HuH-7.5 (cell line): ENCODE measurements at regions not wholly inside any gene's neighbourhood (a gene's known extent, or its start where the extent isn't known, plus 50 kb on each side); places are given as distances from the start of the nearest gene placed in this dataset.
A peak's percentile ranks its signal among the peaks of the same experiment; 100 is the strongest.
"Not testable (repeated sequence)": the region's sequence is repeated elsewhere in the genome, so short reads cannot be mapped to it uniquely, and the experiment has no call there.

Experiments used
- DNase-seq: peaks from one replicate; pipeline ENCODE4 v3.0.0; 2011; ENCODE audit warnings: low spot score

DNA sequence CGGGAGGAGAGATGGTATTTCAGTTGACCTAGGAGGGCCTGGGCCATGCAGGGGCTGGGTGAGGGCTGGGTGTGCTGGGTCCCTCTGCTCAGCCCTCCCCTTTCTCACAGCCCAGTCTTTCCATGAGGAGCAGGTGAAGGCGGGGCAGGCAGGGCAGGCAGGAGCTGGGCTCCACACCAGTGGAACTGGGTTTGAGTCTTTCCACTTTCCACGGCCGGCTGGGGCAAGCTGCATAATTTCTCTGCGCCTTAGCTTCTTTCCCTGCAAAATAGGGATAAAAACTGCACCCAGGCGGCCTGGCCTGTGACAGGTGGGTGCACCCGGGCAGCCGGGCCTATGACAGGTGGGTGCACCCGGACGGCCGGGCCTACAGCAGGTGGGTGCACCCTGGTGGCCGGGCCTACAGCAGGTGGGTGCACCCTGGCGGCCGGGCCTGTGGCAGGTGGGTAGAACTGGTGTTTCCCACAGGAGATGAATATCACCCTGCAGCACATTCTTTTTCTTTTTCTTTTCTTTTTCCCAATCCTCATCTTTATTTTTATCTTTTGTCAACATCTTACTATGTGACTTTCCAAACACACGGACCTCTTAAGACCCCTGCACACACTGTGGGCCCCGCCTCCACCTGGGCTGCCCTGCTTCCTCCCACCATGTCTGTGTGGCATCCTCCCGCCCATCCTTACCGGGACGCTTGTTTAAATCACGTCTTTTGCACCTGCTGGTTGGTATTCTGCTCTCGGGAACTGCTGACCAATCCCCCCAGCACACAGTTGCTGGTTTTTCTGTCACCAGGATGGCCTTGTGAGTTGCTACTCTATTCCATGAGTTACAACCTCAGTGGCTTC lies 111.3 kb downstream of the NPIPB11 start:
- DNase-seq = not testable (repeated sequence)

DNA sequence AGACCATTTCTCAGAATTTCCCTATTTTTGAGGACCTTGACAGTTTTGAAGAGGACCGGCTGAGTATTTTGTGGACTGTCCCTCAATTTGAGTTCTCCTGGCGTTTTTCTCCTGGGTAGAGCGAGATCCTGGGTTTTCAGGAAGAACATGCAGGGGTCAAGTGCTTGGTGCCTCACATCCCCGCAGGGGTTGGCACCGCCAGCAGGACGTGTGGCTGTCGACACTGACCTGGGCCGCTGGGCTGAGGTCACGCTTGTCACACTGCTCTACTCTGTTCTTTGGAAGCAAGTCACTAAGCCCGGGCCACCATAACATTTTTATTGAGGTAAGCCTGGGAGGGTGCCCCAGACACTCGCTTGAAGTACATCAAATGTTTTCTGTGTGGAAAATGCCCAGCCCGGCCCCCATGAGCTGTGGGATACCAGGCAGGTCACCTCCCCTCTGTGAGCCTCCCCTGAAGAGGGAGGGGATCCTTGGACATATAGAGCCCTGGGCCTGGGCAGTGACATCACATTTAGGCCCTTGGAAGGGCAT lies 112.0 kb downstream of the NPIPB11 start:
- not testable (repeated sequence) for DNase-seq

DNA sequence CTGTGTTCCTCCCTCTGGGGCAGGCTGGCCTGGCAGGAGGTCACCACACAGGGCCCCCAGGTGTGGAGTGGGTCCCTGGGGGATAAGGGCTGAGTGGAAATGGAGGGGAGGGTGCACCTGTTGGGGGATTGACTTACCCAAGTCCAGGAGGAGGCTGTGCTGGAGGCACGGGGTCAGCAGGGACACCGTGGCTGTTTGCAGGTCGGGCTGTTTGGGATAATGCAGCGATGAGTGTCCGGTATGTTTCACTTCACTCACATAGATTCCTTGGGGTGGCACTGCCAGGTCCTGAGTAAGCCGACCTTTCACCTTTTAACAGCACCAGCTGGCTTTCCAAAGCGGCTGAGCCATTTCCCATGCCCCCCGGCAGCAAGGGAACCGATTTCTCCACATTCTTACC lies 113.0 kb downstream of the NPIPB11 start:
- not testable (repeated sequence) for DNase-seq

DNA sequence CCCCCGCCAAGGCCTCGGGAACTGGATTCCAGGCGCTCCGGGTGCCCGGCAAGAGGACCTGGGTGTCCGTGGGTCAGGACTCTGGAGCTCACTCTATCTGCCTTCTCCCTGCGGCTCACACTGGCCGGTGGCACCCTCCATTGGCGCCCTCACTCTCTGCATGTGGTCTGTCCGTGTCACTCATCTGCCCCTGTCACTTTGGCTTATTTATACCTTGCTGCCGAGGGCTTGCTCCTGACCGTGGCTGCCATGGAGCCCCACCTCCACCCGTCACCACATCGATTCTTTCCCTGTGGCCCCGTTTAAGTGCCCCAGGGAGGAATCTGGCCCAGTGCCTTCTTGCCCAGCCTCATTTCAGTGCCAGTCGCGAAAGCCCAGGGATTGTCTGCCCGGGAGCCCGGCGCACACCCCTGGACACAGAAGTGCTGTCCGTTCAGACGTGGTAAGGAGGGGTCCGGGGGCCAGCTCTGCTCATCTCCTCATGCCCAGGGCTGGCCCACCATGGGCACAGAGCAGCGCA lies 113.5 kb downstream of the NPIPB11 start:
- not testable (repeated sequence) for DNase-seq

DNA sequence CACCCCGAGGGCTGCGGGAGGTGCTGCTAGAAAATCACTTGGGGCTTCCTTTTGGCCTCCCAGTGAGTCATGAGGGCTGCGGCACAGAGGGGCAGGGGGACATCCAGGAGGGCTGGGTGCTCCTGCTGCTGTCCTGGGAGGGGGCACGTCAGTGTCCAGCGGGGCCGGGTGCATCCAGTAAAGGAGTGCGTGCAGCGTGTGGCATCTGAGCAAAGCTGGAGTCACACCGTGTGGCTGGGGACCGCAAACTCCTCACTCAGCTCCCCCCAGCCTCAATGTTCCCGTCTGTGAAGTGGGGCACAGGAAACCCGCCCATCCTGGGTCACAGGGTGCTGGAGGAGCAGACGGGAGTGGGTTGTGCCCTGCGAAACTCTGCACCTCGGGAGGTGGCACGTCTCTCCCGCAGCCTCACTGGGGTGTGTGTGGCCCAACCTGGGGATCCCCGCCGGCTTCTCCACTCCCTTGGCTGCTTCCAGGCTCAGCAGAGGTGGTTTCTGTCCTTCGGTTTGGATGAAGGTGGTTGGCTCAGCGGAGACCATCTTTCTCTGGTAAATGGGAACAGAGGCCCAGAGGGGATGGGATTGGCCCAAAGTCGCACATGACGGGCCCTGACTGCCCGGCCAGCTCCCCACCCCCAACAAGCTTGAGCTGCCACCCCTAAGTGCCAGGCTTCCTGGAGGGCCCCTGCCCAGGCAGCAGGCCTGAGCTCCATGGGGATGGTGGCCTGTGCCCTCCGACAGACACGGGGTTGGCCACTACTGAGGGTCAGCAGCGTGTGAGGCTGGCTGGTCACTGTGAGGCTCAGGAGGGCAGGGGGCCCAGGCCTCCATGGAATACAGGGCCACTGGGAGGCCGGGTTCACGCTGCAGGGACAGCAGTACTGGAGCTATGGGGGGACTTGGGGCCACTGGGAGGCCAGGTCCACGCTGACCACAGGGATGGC lies 114.9 kb downstream of the NPIPB11 start:
- not testable (repeated sequence) for DNase-seq

DNA sequence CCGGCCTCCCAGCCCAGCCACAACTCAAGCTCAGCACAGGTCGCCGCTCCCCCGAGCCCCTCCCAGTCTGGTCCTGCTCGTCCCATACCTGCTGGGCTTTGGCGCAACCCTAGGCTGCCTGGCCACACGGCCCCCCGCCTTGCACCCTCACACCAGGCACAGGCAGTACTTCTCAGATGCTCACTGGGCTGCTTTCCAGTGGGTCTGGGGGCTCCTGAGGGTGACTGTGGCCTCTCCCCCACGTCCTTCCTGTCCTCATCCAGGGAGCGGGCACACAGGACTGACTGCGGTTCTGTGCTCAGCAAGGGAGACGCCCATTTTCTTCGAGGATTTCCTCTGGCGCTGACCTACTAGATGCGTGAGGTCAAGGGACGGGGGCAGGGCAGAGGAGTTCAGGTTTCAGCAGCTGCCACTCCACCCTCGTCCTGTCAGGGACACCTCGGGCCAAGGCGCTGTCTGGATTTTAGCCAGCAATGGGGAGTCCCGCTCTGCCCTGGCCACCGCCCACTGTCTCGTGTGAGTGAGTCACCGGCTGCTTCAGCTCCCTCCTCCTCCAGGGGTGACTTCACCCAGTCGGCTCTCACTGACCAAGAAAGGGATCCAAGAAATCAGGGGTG lies 115.8 kb downstream of the NPIPB11 start:
- DNase-seq = peak; percentile 29

DNA sequence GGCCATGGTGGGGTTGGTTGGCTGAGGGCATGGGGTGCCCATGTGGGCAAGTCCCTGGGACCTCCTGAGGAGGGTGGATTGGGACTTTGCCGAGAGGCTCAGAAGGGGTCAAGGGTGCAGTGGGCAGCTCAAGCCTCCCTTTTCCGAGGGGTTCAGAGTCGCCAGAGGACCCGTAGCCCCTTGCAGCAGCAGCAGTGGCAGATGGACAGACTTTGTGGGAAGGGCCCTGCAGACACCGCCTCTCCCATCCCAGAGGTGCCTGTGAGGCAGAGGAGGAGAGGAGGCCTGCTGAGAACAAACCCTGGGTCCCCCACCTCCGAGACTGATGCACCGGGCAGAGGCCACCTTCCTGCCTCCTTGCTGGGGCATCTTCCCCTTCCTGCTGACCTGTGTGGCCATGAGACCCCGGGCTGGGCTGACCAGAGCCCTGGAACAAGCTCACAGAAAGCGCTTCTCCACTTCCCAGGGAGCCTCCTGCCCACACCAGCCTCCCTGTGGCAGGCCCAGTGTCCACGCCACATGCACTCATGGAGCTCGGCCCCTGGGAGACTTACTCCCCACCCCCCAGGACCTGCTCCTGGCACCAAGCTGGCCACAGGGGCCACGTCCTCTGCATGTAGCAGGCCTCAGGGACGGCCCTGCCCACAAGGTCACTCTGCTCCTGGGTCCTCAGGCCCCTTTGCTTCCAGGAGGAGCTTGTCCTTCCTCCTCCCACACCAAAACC lies 116.8 kb downstream of the NPIPB11 start:
- DNase-seq = not testable (repeated sequence)

DNA sequence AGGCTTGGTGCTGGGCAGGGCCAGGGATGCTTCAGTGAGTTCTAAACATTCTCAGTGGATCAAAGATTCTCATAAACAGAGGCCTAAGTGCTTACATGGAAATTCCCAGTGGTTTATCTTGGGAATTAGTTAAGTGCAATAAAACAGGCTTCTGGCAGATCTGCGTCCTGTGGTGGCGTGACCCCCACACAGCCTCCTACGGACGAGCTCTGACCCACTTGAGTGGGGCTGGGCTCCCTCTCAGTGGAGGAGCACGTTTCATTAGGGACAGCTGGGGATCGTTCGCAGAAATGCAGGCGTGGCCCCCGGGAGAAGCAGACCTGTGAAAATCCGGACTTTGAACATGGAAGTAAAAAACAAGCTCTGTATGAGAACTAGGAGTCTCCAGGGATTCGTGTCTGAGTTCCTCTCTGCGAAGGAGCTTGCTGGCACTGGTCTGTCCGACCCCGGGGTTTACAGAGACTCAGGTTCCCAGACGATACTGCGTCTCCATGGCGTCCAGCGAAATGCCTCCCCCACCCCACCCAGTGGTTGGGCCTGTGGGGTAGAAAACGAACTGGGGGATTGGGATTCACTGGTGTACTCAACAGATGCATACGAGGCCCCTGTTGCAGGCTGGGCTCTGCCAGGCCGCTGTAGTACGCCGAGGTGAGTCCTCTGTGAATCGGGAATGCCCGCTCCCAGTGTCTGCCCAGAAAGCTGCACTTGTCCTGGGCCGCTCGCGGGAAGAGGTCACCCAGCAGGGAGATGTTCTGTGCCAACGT lies 117.6 kb downstream of the NPIPB11 start:
- DNase-seq = not testable (repeated sequence)

DNA sequence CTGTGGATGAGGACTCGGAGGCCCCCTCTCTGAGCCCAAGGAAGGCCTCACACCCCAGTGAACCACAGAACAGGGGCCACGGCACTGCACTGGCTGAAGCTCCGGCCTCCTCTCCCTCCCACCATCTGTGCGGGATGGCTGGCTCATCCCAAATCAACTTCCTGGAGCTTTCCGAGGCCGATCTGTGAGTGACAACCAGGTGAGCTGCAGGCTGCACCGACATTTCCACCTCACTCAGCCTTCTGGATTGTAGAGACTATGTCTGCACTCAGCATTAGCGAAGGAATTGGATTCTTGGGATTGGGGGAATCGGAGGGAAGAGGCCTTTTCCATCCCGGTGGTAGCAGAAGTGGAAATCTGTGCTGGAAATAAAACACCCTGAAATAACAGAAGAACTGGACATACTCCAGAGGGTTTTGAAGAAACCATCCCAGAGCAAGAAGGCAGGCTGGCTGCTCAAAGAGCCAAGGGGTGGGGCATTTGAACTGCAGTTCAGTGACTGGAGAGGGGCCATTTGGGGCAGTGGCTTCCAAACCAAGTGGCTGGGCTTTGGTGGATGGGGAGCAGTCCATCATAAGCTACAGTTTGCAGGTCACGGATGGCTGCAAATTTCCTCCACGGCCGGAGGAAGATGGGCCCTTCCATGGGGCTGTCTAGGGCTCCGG lies 118.5 kb downstream of the NPIPB11 start:
- not testable (repeated sequence) for DNase-seq

DNA sequence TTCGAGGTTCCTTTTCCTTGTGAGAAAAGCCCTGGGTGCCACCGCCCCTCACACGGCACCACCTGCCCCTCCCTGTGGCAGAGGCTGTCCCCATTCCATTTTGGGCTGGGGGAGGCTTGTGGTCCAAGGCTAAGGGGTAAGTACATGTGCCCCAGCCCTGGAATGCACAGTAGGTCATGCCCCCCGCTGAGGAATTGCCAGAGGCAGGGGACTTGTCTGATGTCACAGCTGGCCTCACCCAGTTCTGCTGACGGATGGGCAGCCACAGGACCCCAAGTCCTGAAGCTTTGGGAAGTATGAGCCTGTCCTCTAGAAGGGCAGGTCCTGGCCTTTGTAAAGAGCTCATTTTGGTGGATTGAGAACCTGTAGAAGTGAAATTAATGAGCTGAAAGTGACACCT lies 119.3 kb downstream of the NPIPB11 start:
- DNase-seq = not testable (repeated sequence)

DNA sequence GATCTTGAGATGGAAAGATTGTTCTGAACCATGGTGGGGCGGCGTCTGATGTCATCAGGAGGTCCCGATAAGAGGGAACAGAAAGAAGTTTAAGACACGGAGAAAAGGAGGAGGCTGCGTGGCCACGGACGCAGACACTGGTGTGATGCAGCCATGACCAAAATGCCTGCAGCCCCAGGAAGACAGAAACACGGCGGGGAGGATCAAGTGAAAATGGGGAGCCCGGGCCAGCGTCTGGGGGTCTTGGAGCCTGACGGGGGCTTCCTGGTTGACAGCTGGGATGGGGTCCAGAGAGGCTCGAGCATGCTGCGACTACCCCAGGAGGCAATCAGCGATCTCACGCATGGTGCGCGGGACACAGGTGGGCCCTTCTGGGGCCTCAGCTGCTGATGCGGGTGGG lies 119.7 kb downstream of the NPIPB11 start:
- DNase-seq = not testable (repeated sequence)

DNA sequence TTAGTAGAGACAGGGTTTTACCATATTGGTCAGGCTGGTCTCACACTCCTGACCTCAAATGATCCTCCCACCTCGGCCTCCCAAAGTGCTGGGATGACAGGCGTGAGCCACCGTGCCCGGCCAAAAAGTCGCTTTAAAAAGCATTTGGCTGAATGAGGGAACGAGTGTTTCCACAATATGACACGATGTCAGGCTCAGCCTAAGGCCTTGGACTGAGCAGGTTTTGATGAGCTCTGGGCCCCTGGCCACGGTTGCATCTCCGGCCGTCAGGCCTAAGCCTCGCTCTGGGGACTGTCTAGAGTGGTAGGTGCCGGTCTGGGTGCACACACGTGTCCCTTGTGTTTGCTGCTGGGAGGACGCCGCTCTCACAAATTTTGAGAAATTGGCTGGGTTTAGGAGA lies 120.3 kb downstream of the NPIPB11 start:
- DNase-seq = not testable (repeated sequence)

DNA sequence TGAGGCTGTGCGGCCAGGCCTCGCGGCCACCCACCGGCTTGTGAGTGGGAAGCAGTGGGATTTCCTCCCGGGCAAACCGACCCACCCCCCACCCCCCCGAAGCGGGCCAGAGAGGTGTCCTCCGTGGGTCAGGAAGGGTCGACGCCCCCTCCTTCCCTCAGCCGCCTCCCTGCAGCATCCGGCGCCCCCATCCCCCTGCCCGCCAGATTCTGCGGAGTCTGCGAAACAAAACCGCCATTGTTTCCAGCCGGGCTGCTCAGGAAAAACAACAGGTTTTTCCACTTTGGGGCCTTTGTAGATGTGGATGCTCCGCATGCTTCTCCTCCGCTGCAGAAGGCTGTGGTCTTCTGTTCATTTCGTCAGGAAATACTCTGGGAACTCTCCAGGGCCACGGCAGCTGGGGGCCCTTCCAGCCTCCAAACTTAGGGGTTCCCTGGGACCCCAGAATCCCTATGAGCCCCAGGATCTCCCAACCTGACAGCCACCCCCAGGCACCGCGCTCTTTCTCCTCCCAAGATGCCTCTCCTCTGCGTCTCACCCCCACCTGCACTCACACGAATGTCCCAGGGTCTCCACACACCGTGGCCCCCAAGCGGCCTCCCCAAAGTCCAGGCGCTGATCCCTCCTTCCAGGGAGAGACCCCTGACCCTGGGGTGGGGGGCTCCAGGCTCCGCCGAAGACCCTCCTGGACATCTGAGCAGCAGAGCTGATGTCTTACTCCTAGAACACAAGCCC lies 121.2 kb downstream of the NPIPB11 start:
- not testable (repeated sequence) for DNase-seq

DNA sequence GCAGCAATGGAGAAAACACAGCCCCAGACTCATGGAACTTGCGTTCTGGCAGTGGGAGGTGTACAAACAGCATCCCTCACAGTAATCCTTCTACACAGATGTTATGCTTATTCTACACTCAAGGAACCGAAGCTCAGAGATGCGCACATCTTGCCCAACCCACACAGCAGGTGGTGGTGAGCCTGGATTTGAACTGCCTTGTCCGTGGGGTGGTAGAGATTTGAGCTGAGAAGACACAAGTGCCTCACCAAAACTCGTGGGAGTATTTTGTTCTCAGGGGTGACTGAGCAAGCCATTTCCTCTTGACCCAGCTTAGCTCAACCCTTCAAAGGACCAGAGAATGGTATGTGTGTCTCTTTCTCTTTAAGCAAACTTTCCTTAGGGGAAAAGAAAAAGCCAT lies 121.8 kb downstream of the NPIPB11 start:
- not testable (repeated sequence) for DNase-seq

DNA sequence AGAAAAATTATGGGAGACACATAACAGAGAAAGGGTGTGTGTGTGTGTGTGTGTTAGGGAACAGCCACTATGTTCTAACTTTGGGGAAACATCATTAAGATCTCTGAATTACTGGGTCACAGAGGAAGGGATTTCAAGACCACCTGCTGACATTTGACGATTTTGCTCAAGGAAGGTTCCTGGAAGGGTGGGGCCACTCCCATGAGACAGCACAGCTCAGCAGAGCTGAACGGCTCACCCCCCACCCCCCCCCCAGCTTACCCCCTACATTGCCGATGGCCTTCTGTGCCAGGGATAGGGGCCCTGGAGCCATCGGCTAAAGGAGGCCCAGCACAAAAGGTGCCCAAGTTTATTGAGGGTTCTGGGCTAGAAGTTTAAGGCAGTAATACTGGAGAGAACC lies 122.4 kb downstream of the NPIPB11 start:
- DNase-seq = not testable (repeated sequence)

DNA sequence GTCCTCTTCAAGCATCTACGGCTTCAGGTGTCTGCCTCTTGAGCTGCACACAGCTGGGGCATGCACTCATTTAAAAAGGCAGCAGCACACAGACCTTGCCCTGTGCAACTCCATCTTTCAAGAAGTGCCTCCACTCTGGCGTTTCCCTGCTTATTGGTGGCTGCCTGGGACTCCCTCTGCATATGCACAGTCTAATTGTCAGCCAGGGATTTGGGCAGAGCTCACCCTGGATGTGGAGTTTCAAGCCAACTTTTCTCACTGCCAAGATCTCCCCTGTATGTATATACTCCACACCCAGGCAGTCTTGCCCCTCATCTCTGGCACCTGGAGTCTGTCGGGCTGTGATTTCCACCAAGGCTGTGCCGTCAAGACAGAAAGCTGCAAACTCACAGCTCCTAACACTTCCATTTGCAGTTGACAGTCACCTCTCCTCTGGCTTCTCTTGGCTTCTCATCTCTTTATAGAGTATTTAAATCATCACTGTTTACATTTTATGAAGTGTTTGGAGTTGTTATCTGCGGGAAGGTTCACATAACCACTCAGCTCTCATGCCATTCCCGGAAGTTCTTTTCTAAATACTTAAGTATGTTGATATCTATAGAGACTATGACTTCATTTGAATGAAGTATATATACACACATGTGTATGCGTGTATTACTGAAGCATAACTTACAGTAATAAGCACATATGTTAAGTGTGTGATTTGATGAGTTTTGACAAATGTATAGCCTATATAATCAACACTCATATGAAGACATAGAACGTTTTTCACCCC lies 128.2 kb downstream of the NPIPB11 start:
- not testable (repeated sequence) for DNase-seq

DNA sequence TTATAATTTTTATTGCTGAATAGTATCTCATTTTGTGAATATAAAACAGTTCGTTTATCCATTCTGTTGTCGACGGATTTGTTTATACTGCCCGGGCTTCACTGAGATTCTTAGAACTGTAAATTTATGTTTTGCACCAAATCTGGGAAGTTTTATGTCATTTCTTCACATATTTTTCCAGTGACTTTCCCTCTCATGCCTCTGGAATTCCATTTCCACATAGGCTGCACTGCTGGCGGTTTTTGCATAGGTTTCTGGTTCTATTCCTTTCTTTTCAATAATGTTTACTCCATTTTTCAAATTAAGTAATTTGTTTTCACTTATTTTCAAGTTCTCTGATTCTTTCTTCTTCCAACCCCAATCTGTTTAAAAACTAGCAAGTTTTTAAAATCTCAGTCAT lies 130.1 kb downstream of the NPIPB11 start:
- not testable (repeated sequence) for DNase-seq
